MCF 10A (cell line): ENCODE measurements at regions not wholly inside any gene's neighbourhood (a gene's known extent, or its start where the extent isn't known, plus 50 kb on each side); places are given as distances from the start of the nearest gene placed in this dataset.

ENCODE experiments used
- BruUV-seq: library from RNA; stranded (reverse); fragments of 400-500 nt; replicated peaks from 2 replicates; lab custom pipeline; 2021; lab: Mats Ljungman, UMichigan
- CTCF ChIA-PET: fragments of 300-600 bp; sonication (Branson Sonifier 250); formaldehyde crosslinking; extraction: SDS; loops from one replicate; lab custom pipeline; 2021; ENCODE audit warnings: antibody characterized with exemption, inconsistent platforms; lab: Yijun Ruan, JAX
- POLR2A ChIA-PET: fragments of 300-600, 350-650 bp; sonication (Branson Sonifier 250); formaldehyde crosslinking; extraction: SDS; loops from one replicate; lab custom pipeline; 2020; ENCODE audit warnings: antibody characterized with exemption, inconsistent platforms; lab: Yijun Ruan, JAX
- DNase-seq: peaks from one replicate; pipeline ENCODE4 v3.0.0-alpha.2; 2018; ENCODE audit not compliant: unreplicated experiment
- H3K27ac Mint-ChIP-seq: one replicate; pipeline ENCODE4 v1.8.0; 2022; ENCODE audit warnings: mild to moderate bottlenecking, low read depth, mixed read lengths; ENCODE audit not compliant: unreplicated experiment
- H3K27me3 Mint-ChIP-seq: one replicate; pipeline ENCODE4 v1.8.0; 2022; ENCODE audit warnings: mixed read lengths; ENCODE audit not compliant: insufficient read depth, unreplicated experiment
- H3K36me3 Mint-ChIP-seq: one replicate; pipeline ENCODE4 v1.8.0; 2022; ENCODE audit warnings: mild to moderate bottlenecking, moderate library complexity, mixed read lengths; ENCODE audit not compliant: insufficient read depth, unreplicated experiment
- H3K4me1 Mint-ChIP-seq: one replicate; pipeline ENCODE4 v1.8.0; 2022; ENCODE audit warnings: mixed read lengths; ENCODE audit not compliant: insufficient read depth, unreplicated experiment
- H3K4me3 Mint-ChIP-seq: one replicate; pipeline ENCODE4 v1.8.0; 2022; ENCODE audit warnings: mild to moderate bottlenecking, moderate library complexity, mixed read lengths; ENCODE audit not compliant: unreplicated experiment
- H3K9me3 Mint-ChIP-seq: one replicate; pipeline ENCODE4 v1.8.0; 2022; ENCODE audit warnings: mixed read lengths; ENCODE audit not compliant: unreplicated experiment
- CTCF ChIP-seq: fragments of 200-600 bp; IDR thresholded peaks from one replicate; pipeline ENCODE4 v1.8.0; 2022; ENCODE audit warnings: antibody characterized with exemption, mild to moderate bottlenecking; ENCODE audit not compliant: unreplicated experiment
- intact Hi-C: fragments of 100-400 bp; cut with micrococcal nuclease; formaldehyde crosslinking; loops from 2 replicates; pipeline ENCODE4 v1.14.1; 2022

- Mint-ChIP-seq H3K4me1 (peaks cover 5% of the 10 kb centered on the region), H3K4me3 (no peak overlapping the region), H3K36me3 (peaks cover 7% of the 10 kb centered on the region), H3K27ac (no peak overlapping the region), H3K9me3 (no peaks in the 10 kb centered on the region), H3K27me3 (peaks cover 62% of the 10 kb centered on the region)
- POLR2A ChIA-PET: no interaction called here
- DNase-seq: no peak
- no TSS peak for BruUV-seq
- no peak for TF ChIP-seq CTCF
- intact Hi-C loops: no loop called here
- CTCF ChIA-PET: interaction anchor here (0.7 kb wide), 1 partner anchor 106 kb away, joined by 4 read pairs; no protein-coding TSS in a partner anchor
Observed at GRCh38 chr1:181317261-181317930, 165.9 kb upstream of the CACNA1E start.

DNA sequence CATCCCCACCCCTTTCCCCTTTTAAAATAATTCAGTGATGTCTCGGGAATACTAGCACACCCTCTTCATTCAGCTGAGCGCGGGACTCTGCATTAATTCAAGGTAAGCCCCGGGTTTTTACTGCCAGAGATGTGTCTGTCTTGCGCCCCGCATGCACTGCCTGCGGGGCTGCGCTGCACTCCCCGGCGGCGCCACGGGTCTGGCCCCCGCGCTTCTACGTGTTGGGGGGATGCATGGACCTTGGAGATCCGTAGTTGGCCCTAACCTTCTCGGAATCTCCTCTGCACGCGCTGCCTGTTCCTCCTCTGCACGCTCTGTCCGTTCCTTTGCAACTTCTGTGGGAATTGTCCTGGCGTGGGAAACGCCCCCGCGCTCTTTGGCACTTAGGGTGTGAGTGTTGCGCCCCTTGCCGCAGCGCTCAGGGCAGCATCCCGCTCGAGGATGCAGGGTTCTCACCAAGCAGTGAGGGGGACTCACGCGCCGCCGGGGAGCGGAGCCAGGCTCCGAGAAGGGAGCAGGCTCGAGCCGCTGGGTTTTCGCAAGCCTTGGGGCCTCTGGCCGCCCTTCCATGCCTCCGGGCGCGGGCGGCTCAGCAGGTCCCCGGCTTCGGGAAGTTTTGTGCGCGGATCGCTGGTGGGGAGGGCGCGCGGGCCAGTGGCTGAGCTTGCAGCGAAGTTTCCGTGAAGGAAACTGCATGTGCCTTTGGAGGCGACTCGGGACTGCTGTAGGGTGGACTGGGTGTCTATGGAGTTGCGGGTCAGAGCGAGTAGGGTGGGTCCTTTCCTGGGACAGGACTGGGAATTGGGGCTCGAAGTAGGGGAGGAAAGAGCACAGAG is 165.1 kb upstream of the CACNA1E start:
- Mint-ChIP-seq H3K36me3 (peaks cover 7% of the 10 kb centered on the region), H3K27ac (no peak overlapping the region), H3K4me1 (peaks cover 5% of the 10 kb centered on the region), H3K4me3 (no peak overlapping the region), H3K27me3 (peaks cover 62% of the 10 kb centered on the region), H3K9me3 (no peaks in the 10 kb centered on the region)
- ChIA-PET CTCF (interaction anchor here (1.1 kb wide), 1 partner anchor 9 kb away, joined by 4 read pairs; no protein-coding TSS in a partner anchor), POLR2A (no interaction called here)
- intact Hi-C loops: no loop called here
- no peak for TF ChIP-seq CTCF
- BruUV-seq: no TSS peak
- DNase-seq: no peak

DNA sequence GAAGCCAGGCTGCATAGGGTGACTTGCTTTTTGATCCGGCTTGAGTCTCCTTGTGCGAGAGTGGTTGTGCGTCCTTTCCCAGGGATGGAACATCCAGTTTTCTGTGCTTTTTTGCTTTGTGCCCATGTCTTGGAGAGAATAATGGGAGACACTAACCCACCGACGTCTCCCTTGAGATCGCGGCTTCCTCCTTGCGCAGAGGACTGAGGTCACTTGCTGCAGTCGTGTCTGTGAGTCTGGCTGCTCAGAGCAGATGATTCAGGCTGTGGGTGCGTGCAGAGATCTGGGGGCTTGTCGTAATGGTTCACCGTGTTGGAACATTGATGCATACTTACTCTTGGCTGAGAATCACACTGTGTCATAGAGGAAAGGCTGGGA is 164.5 kb upstream of the CACNA1E start:
- no peak overlapping the region for H3K27ac Mint-ChIP-seq
- no peak for TF ChIP-seq CTCF
- no peaks in the 10 kb centered on the region for H3K9me3 Mint-ChIP-seq
- H3K4me3 Mint-ChIP-seq: no peak overlapping the region
- H3K27me3 Mint-ChIP-seq: peaks cover 62% of the 10 kb centered on the region
- DNase-seq: no peak
- POLR2A ChIA-PET: no interaction called here
- H3K36me3 Mint-ChIP-seq: peaks cover 7% of the 10 kb centered on the region
- CTCF ChIA-PET: interaction anchor here (0.7 to 1.1 kb wide), 2 partner anchors 10 to 562 kb away, joined by 3 to 4 read pairs; no protein-coding TSS in a partner anchor
- intact Hi-C loops: no loop called here
- no TSS peak for BruUV-seq
- peaks cover 5% of the 10 kb centered on the region for H3K4me1 Mint-ChIP-seq

DNA sequence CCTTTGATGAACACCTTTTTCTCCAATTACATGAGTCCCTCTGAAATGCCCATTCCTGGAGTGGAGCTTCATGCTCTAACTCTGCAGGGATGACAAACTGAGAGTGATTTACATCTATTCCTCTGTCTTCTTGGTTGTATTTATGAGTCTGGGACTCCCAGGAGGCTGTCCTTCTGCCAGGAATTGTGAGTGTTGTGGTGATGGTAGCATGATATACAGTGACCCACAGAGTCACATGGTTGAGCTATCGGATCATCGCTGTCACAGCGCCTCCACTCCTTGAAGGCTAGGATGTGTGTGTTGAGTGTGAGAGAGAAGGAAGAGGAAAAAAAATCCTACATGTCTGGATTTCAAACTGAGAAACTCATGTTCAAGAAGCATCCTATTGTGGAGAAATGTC is 163.4 kb upstream of the CACNA1E start:
- intact Hi-C loops: no loop called here
- H3K36me3 Mint-ChIP-seq: peaks cover 7% of the 10 kb centered on the region
- no peaks in the 10 kb centered on the region for H3K9me3 Mint-ChIP-seq
- TF ChIP-seq CTCF: no peak
- POLR2A ChIA-PET: interaction anchor here (0.7 to 1.1 kb wide), 3 partner anchors 12 to 84 kb away, joined by 3 read pairs; no protein-coding TSS in a partner anchor
- H3K4me1 Mint-ChIP-seq: peaks cover 8% of the 10 kb centered on the region
- DNase-seq: no peak
- H3K27ac Mint-ChIP-seq: no peak overlapping the region
- H3K4me3 Mint-ChIP-seq: no peak overlapping the region
- H3K27me3 Mint-ChIP-seq: peaks cover 51% of the 10 kb centered on the region
- BruUV-seq: no TSS peak
- CTCF ChIA-PET: interaction anchor here (0.6 to 1.1 kb wide), 2 partner anchors 11 kb away, joined by 3 to 4 read pairs; no protein-coding TSS in a partner anchor
